ENCODE measurements at regions not wholly inside any gene's neighbourhood (a gene's known extent, or its start where the extent isn't known, plus 50 kb on each side); places are given as distances from the start of the nearest gene placed in this dataset.

DNA sequence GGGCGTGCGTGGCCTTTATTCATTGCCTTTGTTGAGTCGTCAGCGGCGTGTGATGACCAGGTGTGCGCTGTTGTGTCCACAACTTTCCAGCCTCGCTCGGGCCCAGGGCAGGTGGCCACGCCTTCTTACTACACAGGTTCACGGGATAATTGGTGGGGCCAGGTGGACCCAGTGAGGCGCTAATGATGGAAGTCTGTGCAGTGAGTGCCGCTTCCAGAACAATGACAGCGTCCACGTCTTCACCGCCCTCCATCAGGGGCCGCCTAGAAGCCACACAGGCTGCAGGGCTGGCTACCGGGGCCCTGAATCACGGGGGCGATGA is 1197.3 kb downstream of the BRD1 start:
- TF ChIP-seq CTCF (IDR thresholded peaks at IDR 0.05; ENCODE audit: insufficient read depth, low read length, poor library complexity, severe bottlenecking) (no peak), EZH2phosphoT487 (conservative IDR thresholded peaks at IDR 0.05; ENCODE audit: low read length) (no peak)
